ENCODE measurements at regions not wholly inside any gene's neighbourhood (a gene's known extent, or its start where the extent isn't known, plus 50 kb on each side); places are given as distances from the start of the nearest gene placed in this dataset.
A peak's percentile ranks its signal among the peaks of the same experiment; 100 is the strongest.

DNA sequence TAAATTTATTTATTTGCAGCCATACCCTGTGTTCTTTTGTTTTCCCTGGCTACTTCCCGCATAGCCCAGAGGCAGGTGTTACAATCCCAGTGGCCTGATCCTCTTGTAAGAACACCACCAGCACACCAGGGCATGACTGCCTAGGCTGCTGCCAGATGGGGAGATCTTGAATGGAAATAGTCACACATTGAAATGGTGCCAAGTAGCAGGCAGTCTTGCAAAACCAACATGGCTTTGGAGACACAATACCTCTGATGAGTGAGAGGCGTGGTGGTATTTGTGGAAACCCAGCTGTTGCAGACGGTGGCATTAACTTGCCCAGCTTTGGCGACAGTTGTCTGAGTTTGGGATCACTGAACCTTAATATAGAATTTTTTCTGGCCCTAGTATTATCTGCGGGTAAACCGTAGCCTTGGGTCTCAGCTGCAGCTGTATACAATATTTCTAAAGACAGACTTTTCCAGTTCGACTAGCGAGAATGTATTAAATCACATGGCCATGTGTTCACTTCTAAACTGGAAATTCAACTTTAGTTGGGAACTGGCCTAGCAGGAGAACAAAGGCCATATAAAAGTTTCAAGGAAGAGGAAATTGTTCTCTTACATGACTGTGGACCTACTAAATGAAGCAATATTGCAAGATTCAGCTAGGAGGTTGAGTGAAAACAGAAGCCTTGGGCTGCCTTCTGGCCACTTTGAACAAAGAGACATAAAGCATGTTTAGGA lies 277.0 kb downstream of the SMARCA2 start:
- H3K36me3 Mint-ChIP-seq = no peaks in the 10 kb centered on the region
- H3K9me3 Mint-ChIP-seq = no peaks in the 10 kb centered on the region
- H3K27ac Mint-ChIP-seq = peak overlapping the region in 1 of 2 donors; percentile 5
- no peak for DNase-seq (ENCODE audit: low spot score in 2 of 2)
- ATAC-seq = no peak

DNA sequence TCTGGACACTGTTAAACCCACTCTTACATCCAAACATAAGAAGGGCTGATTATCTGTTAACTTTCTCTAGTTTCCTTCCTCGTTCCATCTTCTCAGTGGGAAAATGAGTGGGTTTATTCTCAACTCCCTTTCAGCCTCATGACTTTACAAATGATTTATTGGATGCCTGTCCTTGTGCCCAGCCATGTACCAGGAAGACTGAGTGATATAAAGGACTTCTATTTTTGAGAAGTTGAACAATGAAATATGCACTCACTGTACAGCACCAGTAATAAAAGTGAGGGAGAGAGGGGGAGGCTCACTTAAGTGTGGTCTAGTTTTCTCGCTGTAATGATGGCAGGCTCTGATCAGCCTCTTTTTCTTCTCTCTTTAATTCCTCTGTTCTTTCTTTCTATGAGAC lies 277.6 kb downstream of the SMARCA2 start:
- H3K27ac Mint-ChIP-seq = no peak overlapping the region
- no peak for DNase-seq (ENCODE audit: low spot score in 2 of 2)
- no peaks in the 10 kb centered on the region for H3K9me3 Mint-ChIP-seq
- no peak for ATAC-seq
- no peaks in the 10 kb centered on the region for H3K36me3 Mint-ChIP-seq

DNA sequence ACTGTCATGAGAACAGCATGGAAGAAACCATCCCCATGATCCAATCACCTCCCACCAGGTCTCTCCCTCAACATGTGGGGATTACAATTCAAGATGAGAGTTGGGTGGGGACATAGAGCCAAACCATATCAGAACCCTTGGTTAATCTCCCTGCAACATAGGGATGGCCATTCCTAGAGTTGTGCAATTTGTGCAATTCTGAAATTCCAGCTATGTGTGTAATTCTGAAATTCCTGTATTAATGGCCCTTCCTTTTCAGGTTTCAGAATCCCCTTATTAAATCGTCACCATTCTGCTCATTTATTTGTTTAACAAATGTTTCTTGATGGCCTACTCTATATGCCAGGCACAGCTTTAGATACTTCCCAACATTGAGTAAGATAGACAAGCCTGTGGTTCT lies 282.6 kb downstream of the SMARCA2 start:
- Mint-ChIP-seq H3K9me3 (peaks cover 0 to 3% of the 10 kb centered on the region in 2 donors), H3K36me3 (no peaks in the 10 kb centered on the region), H3K27ac (no peak overlapping the region)
- ATAC-seq = no peak
- no peak for DNase-seq (ENCODE audit: low spot score in 2 of 2)

DNA sequence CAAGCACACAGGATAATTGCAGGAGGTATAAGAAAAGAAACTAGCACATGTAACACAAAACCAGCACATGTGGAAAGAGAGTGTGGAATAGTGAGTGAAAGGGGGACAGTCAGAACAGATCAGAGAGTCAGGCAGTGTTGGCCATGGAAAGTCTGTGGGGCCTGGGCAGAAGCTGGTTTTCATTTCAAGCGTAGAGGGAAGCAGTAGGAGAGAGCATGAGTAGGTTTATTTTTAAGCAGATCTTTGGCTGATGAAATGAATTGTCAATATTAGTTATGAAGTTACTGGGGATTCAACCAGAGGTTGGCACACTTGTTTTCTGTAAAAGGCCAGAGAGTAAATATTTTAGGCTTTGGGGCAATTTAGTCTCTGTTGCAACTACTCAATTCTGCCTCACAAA lies 283.1 kb downstream of the SMARCA2 start:
- ATAC-seq (no peak), DNase-seq (ENCODE audit: low spot score in 2 of 2) (no peak)
- Mint-ChIP-seq H3K27ac (no peak overlapping the region), H3K36me3 (no peaks in the 10 kb centered on the region), H3K9me3 (peaks cover 0 to 3% of the 10 kb centered on the region in 2 donors)

DNA sequence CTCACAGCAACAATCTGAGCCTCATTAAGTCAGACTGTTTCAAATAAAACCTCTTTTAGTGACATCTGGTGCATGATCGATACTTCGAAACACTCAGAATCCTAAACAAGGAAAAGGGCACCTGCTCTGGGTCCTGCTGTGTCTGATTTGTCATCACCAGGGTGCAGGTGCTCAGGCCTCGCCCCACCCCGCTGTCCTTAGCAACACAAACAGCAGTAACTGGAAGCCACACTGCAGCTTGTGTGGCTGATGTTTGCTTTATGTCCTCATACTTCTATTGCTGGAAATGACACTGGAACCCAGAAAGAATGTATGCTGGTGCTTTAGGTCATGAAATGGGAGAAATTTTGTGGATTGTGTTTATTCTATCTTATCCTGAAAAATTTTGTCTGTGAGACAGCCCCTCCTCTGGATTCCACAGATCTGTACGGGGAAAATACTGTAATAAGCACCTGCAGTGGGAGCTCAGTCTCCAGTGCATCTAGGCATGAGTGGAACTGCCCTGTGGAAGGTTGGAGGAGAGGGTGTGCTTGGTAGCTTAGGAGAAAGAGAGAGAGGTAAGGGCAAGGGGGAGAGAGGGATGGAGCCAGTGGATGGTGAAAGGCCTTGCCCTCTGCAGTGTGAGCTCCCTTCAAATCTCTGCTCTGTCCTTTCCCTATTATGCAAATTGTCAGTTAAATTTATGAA lies 284.2 kb downstream of the SMARCA2 start:
- ATAC-seq = no peak
- no peak for DNase-seq (ENCODE audit: low spot score in 2 of 2)
- Mint-ChIP-seq H3K36me3 (no peaks in the 10 kb centered on the region), H3K27ac (peak overlapping the region in 1 of 2 donors; percentile 18), H3K9me3 (peaks cover 0 to 3% of the 10 kb centered on the region in 2 donors)

DNA sequence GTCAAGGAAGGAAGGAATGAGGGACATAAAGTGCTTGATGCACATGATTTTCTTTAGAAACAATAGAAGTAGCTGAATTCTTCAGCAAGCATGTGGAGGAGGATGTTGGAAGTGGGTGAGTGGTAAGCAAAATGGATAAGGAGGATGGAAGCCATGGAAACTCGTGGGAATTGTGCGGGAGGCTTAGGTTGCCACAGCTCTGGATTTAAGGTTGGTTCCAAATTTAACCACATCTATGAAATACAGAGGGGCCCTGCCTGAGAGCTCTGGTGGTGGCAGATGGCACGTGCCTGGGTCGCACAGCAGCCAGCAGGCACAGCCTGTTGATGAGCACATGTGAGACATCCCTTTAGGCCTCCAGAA lies 284.7 kb downstream of the SMARCA2 start:
- Mint-ChIP-seq H3K27ac (no peak overlapping the region), H3K36me3 (no peaks in the 10 kb centered on the region), H3K9me3 (peaks cover 0 to 3% of the 10 kb centered on the region in 2 donors)
- no peak for ATAC-seq
- DNase-seq (ENCODE audit: low spot score in 2 of 2) = no peak

DNA sequence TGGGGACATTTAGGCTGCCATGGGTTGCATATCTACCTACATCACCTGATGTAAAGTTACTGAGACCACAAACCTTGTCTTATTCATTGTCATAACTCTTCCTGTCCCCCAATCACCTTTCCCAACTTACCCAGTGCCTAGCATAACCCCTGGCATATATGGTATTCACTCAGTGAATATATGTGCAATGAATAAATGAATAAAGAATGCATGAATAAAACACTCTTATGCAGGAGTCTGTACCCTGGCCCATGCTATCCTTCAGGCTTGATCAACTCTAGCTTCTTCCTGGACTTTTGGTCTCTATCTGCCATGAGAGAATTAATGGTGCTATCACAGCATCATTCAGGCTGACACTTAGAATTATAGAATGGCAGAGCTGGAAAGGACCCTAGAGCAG lies 285.2 kb downstream of the SMARCA2 start:
- DNase-seq (ENCODE audit: low spot score in 2 of 2) = no peak
- H3K27ac Mint-ChIP-seq = no peak overlapping the region
- no peak for ATAC-seq
- peaks cover 0 to 3% of the 10 kb centered on the region in 2 donors for H3K9me3 Mint-ChIP-seq
- H3K36me3 Mint-ChIP-seq = no peaks in the 10 kb centered on the region

DNA sequence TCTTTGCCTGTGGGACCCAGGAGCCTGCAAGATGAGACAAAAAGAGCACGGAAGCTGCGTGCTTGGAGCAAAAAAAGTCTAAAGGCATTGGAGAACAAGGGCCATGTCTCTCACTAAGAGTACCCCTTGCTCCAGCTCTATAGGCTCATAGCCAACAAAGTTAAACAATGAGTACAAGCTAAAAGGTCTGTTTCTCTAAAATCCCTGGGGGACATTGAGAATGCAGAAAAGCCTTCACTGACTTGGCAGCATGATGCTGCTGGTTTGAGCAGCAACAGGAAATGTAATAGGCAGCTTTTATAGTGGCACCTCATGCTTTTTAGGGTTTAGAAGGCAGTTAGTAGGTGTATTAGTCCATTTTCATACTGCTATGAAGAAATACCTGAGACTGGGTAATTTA lies 287.5 kb downstream of the SMARCA2 start:
- H3K36me3 Mint-ChIP-seq = no peaks in the 10 kb centered on the region
- no peak for ATAC-seq

DNA sequence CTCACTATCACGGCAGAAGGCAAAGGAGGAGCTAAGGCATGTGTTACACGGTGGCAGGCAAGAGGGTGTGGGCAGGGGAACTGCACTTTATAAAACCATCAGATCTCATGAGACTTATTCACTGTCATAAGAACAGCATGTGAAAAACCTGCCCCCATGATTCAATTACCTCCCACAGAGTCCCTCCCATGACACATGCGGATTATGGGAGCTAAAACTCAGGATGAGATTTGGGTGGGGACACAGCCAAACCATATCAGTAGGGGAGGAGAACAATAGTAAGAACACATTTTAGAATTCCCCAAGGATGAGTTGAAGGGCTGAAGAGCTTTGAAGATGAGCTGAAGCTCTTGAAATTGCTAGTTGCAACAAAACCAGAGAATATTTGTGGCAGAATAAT lies 287.9 kb downstream of the SMARCA2 start:
- ATAC-seq (no peak), DNase-seq (ENCODE audit: low spot score in 2 of 2) (no peak)
- H3K27ac Mint-ChIP-seq = no peak overlapping the region
- H3K36me3 Mint-ChIP-seq = no peaks in the 10 kb centered on the region
- H3K9me3 Mint-ChIP-seq = peaks cover 0 to 3% of the 10 kb centered on the region in 2 donors

More for the DNA sequence above, 287.5 kb downstream of the SMARCA2 start:
- peaks cover 0 to 3% of the 10 kb centered on the region in 2 donors for H3K9me3 Mint-ChIP-seq
- no peak for DNase-seq (ENCODE audit: low spot score in 2 of 2)
- H3K27ac Mint-ChIP-seq = no peak overlapping the region

DNA sequence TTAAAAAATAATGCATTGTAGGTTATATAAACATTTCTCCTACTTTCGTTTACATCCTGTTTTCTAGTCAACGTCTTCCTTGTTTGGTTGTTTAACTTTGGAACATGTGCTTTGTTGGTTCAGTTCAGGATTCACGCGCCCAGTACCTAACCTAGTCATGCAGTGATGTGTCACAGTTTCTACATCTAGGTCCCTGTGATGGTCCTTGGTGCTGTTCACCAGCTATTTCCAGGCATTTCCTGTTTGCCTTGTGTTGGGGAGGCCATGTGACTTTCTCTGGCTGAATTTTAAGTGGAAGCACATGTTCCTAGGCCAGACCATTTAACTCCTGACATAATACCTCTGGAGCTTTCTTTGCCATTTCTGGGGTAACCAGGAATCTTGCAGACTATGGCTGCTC lies 292.3 kb downstream of the SMARCA2 start:
- peaks cover 13 to 18% of the 10 kb centered on the region in 2 donors for H3K9me3 Mint-ChIP-seq
- peaks cover 0 to 6% of the 10 kb centered on the region in 2 donors for H3K36me3 Mint-ChIP-seq
- no peak overlapping the region for H3K27ac Mint-ChIP-seq
- ATAC-seq = no peak
- no peak for DNase-seq (ENCODE audit: low spot score in 2 of 2)

DNA sequence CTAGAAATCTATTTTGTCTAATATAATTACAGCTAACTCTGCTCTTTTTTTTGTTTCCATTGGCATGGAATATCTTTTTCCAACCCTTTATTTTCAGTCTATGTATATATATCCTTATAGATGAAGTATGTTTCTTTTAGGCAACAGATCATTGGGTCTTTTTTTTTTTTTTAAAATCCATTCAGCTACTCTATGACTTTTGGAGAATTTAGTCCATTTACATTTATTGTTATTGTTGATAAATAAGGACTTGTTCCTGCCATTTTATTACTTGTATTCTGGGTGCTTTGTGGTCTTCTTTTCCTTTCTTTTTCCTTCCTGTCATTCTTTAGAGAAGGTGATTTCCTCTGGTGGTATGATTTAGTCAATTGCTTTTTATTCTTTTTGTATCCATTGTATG lies 296.8 kb downstream of the SMARCA2 start:
- Mint-ChIP-seq H3K27ac (no peak overlapping the region), H3K36me3 (peaks cover 9 to 35% of the 10 kb centered on the region in 2 donors), H3K9me3 (peaks cover 29 to 32% of the 10 kb centered on the region in 2 donors)
- no peak for ATAC-seq
- no peak for DNase-seq (ENCODE audit: low spot score in 2 of 2)

DNA sequence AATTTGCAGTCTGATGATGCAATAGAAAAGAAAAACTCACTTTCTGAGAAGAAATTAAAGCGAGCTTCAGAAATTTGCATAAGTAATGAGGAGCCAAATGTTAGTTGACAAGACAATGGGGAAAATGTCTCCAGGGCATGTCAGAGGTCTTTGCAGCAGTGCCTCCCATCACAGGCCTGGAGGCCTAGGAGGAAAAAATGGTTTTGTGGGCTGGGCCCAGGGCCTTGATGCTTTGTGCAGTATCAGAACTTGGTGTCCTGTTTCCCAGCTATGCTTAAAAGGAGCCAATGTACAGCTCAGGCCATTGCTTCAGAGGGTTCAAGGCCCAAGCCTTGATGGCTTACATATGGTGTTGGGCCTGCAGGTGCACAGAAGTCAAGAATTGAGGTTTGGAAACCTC lies 298.4 kb downstream of the SMARCA2 start:
- peaks cover 9 to 35% of the 10 kb centered on the region in 2 donors for H3K36me3 Mint-ChIP-seq
- ATAC-seq = no peak

DNA sequence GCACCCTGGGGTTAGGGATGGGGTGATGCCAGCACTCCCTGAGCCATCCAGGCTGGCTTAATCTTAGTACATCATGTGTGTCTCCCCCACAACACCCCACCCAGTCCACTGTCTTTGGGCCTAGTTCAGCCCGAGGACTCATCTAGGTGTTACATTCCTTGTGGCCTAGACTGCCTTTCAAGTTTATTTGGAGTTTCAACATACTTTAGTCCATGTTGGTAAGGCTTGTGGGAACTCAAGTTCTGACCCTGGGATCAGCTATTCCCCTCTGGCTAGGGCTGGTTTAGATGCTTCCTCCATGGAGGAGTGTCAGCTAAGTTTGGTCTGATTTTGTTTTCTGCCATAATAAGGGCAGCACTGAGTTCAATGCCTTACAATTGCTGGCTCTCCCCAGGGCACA lies 302.4 kb downstream of the SMARCA2 start:
- Mint-ChIP-seq H3K9me3 (peaks cover 11 to 18% of the 10 kb centered on the region in 2 donors), H3K27ac (no peak overlapping the region), H3K36me3 (peaks cover 9 to 27% of the 10 kb centered on the region in 2 donors)
- no peak for ATAC-seq
- DNase-seq (ENCODE audit: low spot score in 2 of 2) = no peak

More for the DNA sequence above, 298.4 kb downstream of the SMARCA2 start:
- H3K9me3 Mint-ChIP-seq = peaks cover 29 to 32% of the 10 kb centered on the region in 2 donors
- DNase-seq (ENCODE audit: low spot score in 2 of 2) = no peak
- no peak overlapping the region for H3K27ac Mint-ChIP-seq

DNA sequence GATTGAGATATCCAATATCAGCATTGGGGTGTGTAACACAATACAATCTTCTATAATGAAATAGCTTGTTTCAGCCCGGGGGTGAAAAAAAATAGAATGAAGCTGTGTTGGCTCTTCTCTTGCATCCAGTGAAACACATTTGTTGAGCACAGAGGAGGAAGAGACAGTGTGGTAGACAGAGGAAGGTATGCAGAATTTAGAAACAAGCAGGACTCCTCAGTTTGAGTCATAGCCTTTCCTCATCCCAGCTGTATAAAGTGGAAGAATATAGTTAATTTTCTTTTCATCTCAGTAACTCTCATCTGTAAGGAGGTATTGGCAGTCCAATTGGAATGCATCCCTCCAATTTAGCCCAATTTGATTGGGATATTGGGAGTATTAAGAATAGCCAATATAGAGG lies 302.2 kb upstream of the VLDLR start:
- ATAC-seq (no peak), DNase-seq (ENCODE audit: low spot score in 2 of 2) (no peak)
- H3K36me3 Mint-ChIP-seq = peaks cover 0 to 9% of the 10 kb centered on the region in 2 donors
- H3K27ac Mint-ChIP-seq = no peak overlapping the region
- peaks cover 11 to 12% of the 10 kb centered on the region in 2 donors for H3K9me3 Mint-ChIP-seq

DNA sequence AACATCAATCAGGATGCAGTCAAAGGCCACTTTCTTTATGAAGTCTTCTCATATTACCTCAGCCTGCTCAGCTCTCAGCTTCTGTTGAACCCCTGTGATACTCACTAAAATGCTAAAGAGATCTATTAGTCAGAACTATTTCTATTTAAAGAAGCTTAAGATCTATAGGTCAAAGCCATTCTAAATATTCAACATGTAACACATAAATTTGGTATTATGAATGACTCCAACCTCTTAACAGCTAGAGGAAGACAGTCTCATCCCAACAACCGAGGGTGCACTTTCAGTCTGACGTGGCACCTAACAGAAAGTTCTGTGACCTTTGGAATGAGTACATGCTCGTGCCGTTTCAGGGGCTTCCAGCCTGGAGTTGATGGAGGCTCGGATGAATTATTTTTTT lies 301.5 kb upstream of the VLDLR start:
- Mint-ChIP-seq H3K36me3 (peaks cover 0 to 2% of the 10 kb centered on the region in 2 donors), H3K9me3 (peaks cover 7 to 11% of the 10 kb centered on the region in 2 donors), H3K27ac (no peak overlapping the region)
- DNase-seq (ENCODE audit: low spot score in 2 of 2) (no peak), ATAC-seq (no peak)

DNA sequence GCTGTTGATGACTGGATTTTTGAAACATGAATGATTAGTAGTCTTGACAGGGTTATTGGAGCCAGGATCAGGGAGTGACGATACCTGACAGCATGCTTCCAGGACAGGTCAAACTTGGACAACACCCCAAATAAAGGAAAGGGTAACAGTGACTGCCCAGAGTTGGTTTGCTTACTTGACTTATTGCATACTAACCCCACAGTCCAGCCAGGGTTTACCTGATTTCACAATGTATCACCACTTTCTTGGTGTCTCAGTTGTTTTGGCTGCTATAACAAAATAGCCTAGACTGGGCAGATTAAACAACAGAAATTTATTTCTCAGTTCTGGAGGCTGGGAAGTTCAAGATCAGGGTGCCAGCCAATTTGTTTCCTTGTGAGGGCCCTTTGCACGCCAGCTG lies 301.0 kb upstream of the VLDLR start:
- no peak for DNase-seq (ENCODE audit: low spot score in 2 of 2)
- ATAC-seq = no peak
- Mint-ChIP-seq H3K27ac (no peak overlapping the region), H3K36me3 (no peaks in the 10 kb centered on the region), H3K9me3 (peaks cover 2 to 5% of the 10 kb centered on the region in 2 donors)

DNA sequence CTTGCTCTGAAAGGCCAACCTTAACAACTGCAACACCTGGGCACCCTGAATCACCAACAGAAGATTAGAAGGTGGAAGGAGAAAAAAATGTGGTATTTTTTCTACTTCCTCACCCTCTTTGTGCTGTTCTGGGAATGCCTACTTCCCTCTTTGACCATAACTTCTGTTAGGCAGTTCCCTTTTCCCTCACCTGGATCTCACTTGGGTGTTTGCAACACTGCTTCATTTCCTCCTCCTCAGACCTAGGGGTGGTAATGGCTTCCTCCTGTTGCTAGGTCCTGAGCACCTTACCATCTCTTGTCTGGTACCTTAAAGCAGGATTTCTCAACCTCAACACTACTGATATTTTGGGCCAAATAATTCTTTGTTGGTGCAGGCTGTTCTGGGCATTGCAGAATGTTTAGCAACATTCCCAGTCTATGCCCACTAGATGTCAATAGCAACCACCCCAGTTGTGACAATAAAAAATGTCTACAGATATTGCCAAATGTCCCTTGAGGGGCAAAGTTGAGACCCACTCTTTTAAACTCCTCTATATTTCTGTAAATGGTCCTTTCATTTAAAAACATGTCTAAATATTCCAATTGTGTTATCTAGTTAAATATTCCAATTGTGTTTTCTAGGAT lies 300.0 kb upstream of the VLDLR start:
- Mint-ChIP-seq H3K36me3 (no peaks in the 10 kb centered on the region), H3K27ac (no peak overlapping the region), H3K9me3 (peaks cover 0 to under 1% of the 10 kb centered on the region in 2 donors)
- DNase-seq (ENCODE audit: low spot score in 2 of 2) = no peak
- no peak for ATAC-seq

Measured in activated naive CD4-positive, alpha-beta T cell treated with anti-CD3 and anti-CD28 coated beads, Interleukin-2, amount 50 U/mL, for 72 hours (primary cell).